ENCODE measurements at regions not wholly inside any gene's neighbourhood (a gene's known extent, or its start where the extent isn't known, plus 50 kb on each side); places are given as distances from the start of the nearest gene placed in this dataset.

DNA sequence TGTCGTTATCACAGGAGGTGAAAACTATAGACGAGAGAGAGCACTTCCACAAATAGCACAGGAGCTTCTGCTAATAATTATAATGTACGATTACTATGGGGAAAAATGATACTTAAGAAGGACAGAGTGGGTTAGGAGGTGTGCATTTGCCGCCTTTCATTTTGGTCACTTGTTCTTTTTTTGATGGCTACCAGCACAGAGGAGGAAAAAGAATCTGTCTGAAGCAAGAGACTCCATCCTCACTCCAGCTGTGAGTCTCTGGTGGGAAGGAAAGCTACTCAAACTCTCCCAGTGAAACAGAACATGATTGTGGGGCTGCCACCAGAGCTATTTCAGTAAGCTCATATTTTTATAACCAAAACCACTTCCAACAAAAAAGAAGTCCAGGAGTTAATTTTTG, 270.4 kb upstream of the TMEM161B start:
- 87 to 88% methylated on average over 4 of the region's 4 CpGs for WGBS, 2 donors
- H3K4me3 ChIP-seq, result no peak overlapping the region
- no peak for DNase-seq
- no peak for TF ChIP-seq EP300 (IDR thresholded peaks at IDR 0.05)
- H3K4me1 ChIP-seq, result no peaks in the 10 kb centered on the region
- no peaks in the 10 kb centered on the region for H3K9me3 ChIP-seq
- no peaks in the 10 kb centered on the region for H3K36me3 ChIP-seq
- no peak overlapping the region for H3K27ac ChIP-seq
- intact Hi-C loops (cut with DNase I), result no loop called here
- H3K27me3 ChIP-seq, result no peaks in the 10 kb centered on the region

DNA sequence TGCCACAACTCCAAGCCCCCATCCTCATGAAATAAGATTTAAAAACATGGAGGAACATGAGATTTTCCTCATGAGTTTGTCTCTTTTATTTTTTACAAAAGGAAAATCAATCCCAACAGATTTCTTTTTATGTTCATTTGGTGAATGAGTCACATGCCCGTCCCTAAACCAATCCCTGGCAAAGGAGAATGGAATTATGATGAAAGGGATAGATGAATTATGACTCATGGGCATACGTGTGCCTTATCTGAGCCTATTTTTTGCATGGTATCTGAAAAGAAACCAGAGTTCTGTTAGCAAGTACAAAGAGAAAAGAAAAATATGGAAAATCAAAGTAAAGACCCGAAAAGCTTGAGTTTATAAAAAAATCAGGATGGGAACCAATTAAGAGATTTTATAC, 267.5 kb upstream of the TMEM161B start:
- no peak overlapping the region for H3K27ac ChIP-seq
- intact Hi-C loops (cut with DNase I), result no loop called here
- 45 to 73% methylated on average over 3 of the region's 3 CpGs for WGBS, 2 donors
- H3K9me3 ChIP-seq, result no peaks in the 10 kb centered on the region
- TF ChIP-seq EP300 (IDR thresholded peaks at IDR 0.05) (no peak), POLR2A (IDR thresholded peaks at IDR 0.05) (no peak), POLR2AphosphoS5 (IDR thresholded peaks at IDR 0.05) (no peak)
- H3K4me3 ChIP-seq, result no peak overlapping the region
- no peaks in the 10 kb centered on the region for H3K4me1 ChIP-seq
- no peak for DNase-seq
- no peaks in the 10 kb centered on the region for H3K36me3 ChIP-seq
- H3K27me3 ChIP-seq, result no peaks in the 10 kb centered on the region

DNA sequence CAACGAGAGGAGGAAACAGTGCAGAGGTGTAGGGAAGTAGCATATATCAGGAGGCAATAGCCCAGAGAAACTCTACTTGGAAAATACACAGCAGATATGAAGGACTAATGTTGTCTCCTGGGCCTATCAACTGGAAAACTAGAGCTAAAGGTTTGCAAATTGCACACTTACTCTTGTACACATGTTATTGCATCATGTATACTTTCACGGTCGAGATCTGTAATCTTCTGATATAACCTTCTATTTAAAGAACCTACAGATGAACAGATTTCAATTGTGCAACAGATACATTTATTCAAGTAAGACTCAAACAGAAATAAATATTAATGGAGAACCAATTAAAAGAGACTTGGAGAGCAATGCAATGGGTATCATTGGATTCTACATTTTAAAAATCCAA, 256.3 kb upstream of the TMEM161B start:
- DNase-seq, result no peak
- intact Hi-C loops (cut with DNase I), result no loop called here
- H3K27me3 ChIP-seq, result no peaks in the 10 kb centered on the region
- no peaks in the 10 kb centered on the region for H3K4me1 ChIP-seq
- H3K9me3 ChIP-seq, result no peaks in the 10 kb centered on the region
- TF ChIP-seq POLR2AphosphoS5 (IDR thresholded peaks at IDR 0.05) (no peak), EP300 (IDR thresholded peaks at IDR 0.05) (no peak), POLR2A (IDR thresholded peaks at IDR 0.05) (no peak)
- TF ChIP-seq, protein P1, sequence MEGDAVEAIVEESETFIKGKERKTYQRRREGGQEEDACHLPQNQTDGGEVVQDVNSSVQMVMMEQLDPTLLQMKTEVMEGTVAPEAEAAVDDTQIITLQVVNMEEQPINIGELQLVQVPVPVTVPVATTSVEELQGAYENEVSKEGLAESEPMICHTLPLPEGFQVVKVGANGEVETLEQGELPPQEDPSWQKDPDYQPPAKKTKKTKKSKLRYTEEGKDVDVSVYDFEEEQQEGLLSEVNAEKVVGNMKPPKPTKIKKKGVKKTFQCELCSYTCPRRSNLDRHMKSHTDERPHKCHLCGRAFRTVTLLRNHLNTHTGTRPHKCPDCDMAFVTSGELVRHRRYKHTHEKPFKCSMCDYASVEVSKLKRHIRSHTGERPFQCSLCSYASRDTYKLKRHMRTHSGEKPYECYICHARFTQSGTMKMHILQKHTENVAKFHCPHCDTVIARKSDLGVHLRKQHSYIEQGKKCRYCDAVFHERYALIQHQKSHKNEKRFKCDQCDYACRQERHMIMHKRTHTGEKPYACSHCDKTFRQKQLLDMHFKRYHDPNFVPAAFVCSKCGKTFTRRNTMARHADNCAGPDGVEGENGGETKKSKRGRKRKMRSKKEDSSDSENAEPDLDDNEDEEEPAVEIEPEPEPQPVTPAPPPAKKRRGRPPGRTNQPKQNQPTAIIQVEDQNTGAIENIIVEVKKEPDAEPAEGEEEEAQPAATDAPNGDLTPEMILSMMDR (IDR thresholded peaks at IDR 0.05), result no peak
- no peaks in the 10 kb centered on the region for H3K36me3 ChIP-seq
- no peak overlapping the region for H3K27ac ChIP-seq
- 68 to 80% methylated on average over 3 of the region's 3 CpGs for WGBS, 2 donors
- no peak overlapping the region for H3K4me3 ChIP-seq

DNA sequence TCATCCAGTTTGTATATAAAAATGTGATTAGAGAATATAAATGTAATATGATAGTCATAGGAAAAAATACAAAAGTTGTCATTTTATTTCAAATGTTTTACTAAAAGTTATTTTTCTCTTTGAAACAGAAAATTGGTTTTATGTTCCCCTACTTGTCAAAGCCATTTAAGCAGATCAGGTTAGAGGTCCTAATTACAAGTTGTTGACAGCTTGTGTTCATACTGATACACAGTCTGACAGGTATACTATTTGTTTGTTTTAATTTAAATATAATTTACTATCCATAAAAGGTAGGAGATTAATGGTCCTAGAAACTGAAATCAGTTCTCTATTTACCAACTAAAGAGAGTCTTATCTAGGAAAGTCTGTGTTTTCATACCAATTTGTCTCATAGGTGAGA, 250.4 kb upstream of the TMEM161B start:
- DNase-seq, result no peak
- Histone ChIP-seq H3K9me3 (no peaks in the 10 kb centered on the region), H3K27ac (no peak overlapping the region), H3K4me1 (no peaks in the 10 kb centered on the region), H3K4me3 (no peak overlapping the region), H3K36me3 (no peaks in the 10 kb centered on the region), H3K27me3 (no peaks in the 10 kb centered on the region)
- no peak for TF ChIP-seq POLR2A (IDR thresholded peaks at IDR 0.05)
- intact Hi-C loops (cut with DNase I), result no loop called here

DNA sequence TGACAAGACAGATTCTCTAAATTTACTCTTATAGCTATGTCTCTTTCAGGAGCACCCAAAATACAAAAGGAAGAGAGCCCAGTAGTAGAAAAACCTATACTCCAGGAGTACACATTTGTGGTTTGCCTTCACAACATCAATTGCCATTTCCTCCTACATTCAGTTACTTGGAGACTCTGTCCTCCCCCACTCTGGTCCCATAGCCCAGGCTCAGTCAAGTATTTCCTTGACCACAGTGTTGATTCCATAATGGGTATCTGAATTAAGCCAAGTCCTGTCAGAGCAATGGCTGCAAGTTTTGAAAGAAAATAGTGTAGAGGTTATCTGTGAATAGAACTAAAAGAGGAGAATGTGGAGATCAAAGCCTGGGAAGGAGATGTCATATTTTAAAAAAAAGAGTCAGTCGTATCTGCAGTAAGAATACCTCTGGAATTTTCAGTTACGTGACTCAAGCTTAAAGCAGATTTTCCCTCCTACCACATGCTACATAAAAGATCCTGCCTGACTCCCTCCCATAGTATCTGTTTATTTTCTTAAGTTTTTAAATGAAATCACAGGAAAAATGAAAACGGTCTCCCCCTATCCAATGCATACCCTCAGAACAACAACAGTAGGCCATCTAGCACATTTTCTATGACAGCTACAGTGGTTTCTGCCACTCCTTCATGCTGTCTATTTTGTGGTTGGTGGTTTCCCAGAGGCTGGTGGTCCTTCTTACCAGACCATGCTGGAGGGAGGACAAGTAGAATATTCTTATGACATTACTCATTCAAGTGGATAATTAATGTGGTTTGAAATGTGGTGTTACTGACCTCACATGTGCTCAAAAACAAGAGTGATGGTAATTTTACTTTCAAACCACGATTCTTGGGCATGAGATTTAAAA, 249.7 kb upstream of the TMEM161B start:
- DNase-seq, result no peak
- no peaks in the 10 kb centered on the region for H3K27me3 ChIP-seq
- intact Hi-C loops (cut with DNase I), result no loop called here
- TF ChIP-seq, protein P1 (IDR thresholded peaks at IDR 0.05), result no peak
- TF ChIP-seq POLR2A (IDR thresholded peaks at IDR 0.05), result no peak
- no peak for TF ChIP-seq POLR2AphosphoS5 (IDR thresholded peaks at IDR 0.05)
- no peak for TF ChIP-seq EP300 (IDR thresholded peaks at IDR 0.05)
- 82 to 87% methylated on average over 4 of the region's 4 CpGs for WGBS, 2 donors
- no peak overlapping the region for H3K27ac ChIP-seq
- no peaks in the 10 kb centered on the region for H3K4me1 ChIP-seq
- H3K36me3 ChIP-seq, result no peaks in the 10 kb centered on the region
- no peak overlapping the region for H3K4me3 ChIP-seq
- H3K9me3 ChIP-seq, result no peaks in the 10 kb centered on the region

DNA sequence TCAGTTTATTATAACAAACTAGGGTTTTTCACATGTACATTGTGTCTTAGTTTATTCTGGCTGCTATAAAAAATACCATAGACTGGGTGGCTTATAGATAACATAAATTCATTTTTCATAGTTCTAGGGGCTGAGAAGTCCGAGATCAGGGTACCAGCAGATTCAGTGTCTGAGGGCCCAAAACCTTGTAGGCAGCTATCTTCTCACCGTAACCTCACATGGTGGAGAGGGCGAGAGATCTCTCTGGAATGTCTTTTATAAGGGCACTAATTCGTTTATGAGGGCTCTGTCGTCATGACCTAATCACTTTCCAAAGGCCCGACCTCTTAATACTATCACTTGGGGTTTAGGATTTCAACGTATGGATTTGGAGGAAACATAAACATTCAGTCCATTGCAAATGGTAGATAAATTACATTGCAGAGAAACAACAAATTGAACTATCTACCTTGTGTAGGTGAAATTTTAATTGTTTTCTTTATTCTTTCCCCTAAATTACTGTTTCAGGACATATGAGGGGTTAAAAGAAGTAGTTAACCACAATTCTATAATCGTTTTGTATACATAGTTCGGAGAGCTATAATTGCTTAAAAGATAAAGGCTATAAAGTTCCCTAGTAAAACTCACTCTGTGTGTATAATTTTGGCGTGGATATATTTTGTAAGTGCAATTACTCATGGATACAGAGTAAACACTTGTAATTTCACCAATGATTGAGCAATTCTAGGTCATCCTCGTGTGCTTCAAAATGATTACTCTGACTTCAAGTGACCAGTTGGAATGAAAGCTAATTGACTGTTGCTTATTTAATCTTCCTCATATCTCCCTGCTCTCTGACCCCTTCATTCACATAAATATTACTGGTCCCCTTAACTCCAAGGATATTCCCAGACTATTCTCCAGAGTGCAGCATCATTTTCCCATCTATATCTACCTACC, 247.5 kb upstream of the TMEM161B start:
- WGBS, 2 donors, result 12 to 47% methylated on average over 11 of the region's 11 CpGs
- no peak overlapping the region for H3K27ac ChIP-seq
- no peak for TF ChIP-seq EP300 (IDR thresholded peaks at IDR 0.05)
- TF ChIP-seq POLR2AphosphoS5 (IDR thresholded peaks at IDR 0.05), result no peak
- TF ChIP-seq POLR2A (IDR thresholded peaks at IDR 0.05), result no peak
- TF ChIP-seq, protein P1 (IDR thresholded peaks at IDR 0.05), result no peak
- no peaks in the 10 kb centered on the region for H3K27me3 ChIP-seq
- H3K36me3 ChIP-seq, result no peaks in the 10 kb centered on the region
- H3K4me1 ChIP-seq, result no peaks in the 10 kb centered on the region
- no peaks in the 10 kb centered on the region for H3K9me3 ChIP-seq
- DNase-seq, result no peak
- intact Hi-C loops (cut with DNase I), result no loop called here
- H3K4me3 ChIP-seq, result no peak overlapping the region

Data from sigmoid colon (tissue), 6 donors.